SJSA1 (cell line): ENCODE measurements at regions not wholly inside any gene's neighbourhood (a gene's known extent, or its start where the extent isn't known, plus 50 kb on each side); places are given as distances from the start of the nearest gene placed in this dataset.

ENCODE experiments used
- DNase-seq, 2 experiments: peaks; one replicate each; pipeline ENCODE4 v3.0.0-alpha.2; 2015 to 2020; ENCODE audit warnings: low spot score in 2 of 2, low read depth in 1 of 2
- H3K27ac ChIP-seq: fragments of 250-450 bp; sonication (Bioruptor Pico); 2 replicates; pipeline ENCODE4 v1.5.1; 2020; ENCODE audit warnings: mild to moderate bottlenecking, moderate library complexity
- H3K27me3 ChIP-seq: fragments of 250-450 bp; sonication (Bioruptor Pico); replicated peaks from 2 replicates; pipeline ENCODE4 v1.5.1; 2020; ENCODE audit warnings: mild to moderate bottlenecking, moderate library complexity
- H3K36me3 ChIP-seq: fragments of 250-450 bp; sonication (Bioruptor Pico); 2 replicates; pipeline ENCODE4 v1.5.1; 2020; ENCODE audit warnings: mild to moderate bottlenecking
- H3K4me1 ChIP-seq: fragments of 250-450 bp; sonication (Bioruptor Pico); replicated peaks from 2 replicates; pipeline ENCODE4 v1.6.1; 2021; ENCODE audit warnings: mild to moderate bottlenecking
- H3K4me3 ChIP-seq: fragments of 250-450 bp; sonication (Bioruptor Pico); 2 replicates; pipeline ENCODE4 v1.5.1; 2020; ENCODE audit warnings: mild to moderate bottlenecking
- H3K9me3 ChIP-seq: fragments of 250-450 bp; sonication (Bioruptor Pico); replicated peaks from 2 replicates; pipeline ENCODE4 v1.5.1; 2020; ENCODE audit warnings: mild to moderate bottlenecking

- Histone ChIP-seq H3K9me3 (no peaks in the 10 kb centered on the region), H3K27ac (no peak overlapping the region), H3K36me3 (no peaks in the 10 kb centered on the region), H3K4me3 (no peak overlapping the region), H3K27me3 (no peaks in the 10 kb centered on the region), H3K4me1 (no peaks in the 10 kb centered on the region)
- no peak for DNase-seq
These were observed 59.9 kb upstream of the KCNK1 start for GRCh38 chr1:233554037-233554436.

GRCh38 chr1:233561708-233562426, 52.0 kb upstream of the KCNK1 start:
- no peaks in the 10 kb centered on the region for H3K36me3 ChIP-seq

More at GRCh38 chr1:233561708-233562426, 52.0 kb upstream of the KCNK1 start:
- Histone ChIP-seq H3K27me3 (no peaks in the 10 kb centered on the region), H3K27ac (no peak overlapping the region), H3K9me3 (peaks cover 8% of the 10 kb centered on the region), H3K4me1 (no peaks in the 10 kb centered on the region), H3K4me3 (no peak overlapping the region)
- DNase-seq = no peak
